AG10803 (cell line): ENCODE measurements at regions not wholly inside any gene's neighbourhood (a gene's known extent, or its start where the extent isn't known, plus 50 kb on each side); places are given as distances from the start of the nearest gene placed in this dataset.
A peak's percentile ranks its signal among the peaks of the same experiment; 100 is the strongest.

Experiments used
- DNase-seq: peaks from one replicate; pipeline ENCODE4 v3.0.0; 2010; ENCODE audit warnings: low read depth
- H3K4me3 ChIP-seq: 2 replicates; pipeline ENCODE4 v1.5.1; 2011; ENCODE audit warnings: mild to moderate bottlenecking, low read length, control low read depth
- TF ChIP-seq, protein P1 (sequence below): conservative IDR thresholded peaks from 2 replicates; pipeline ENCODE4 v1.5.1; 2011; ENCODE audit warnings: mild to moderate bottlenecking, low read length, control low read depth, inconsistent platforms

DNA sequence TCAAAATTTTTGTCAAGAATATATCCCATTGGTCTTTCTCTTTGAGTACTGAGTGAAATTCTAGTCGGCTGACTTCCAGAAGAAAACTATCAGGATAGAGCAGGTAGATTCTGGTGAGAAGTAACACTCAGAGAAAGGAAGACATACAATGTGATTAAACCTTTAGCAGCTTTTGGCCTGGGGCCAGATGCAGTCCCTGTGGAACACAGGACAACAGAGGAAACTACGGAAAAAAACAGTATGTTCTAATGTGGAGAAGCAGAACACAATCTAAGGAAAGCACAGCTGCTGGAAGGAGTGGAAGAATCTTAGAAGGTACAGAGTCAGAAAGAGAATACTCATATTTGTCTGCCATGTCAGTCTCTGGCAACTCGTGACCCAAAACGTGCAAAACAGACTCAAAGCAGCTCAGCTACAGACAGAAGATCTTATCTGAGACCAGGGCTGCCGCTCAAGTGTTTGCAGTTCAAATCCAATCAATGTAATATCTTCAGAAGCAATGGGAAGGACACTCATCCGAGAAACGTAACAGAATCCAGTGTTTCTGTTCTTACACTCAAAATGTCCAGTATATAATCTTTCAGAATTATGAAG is 283.8 kb downstream of the MRPL39 start:
- no peak for DNase-seq
- TF ChIP-seq, protein P1, sequence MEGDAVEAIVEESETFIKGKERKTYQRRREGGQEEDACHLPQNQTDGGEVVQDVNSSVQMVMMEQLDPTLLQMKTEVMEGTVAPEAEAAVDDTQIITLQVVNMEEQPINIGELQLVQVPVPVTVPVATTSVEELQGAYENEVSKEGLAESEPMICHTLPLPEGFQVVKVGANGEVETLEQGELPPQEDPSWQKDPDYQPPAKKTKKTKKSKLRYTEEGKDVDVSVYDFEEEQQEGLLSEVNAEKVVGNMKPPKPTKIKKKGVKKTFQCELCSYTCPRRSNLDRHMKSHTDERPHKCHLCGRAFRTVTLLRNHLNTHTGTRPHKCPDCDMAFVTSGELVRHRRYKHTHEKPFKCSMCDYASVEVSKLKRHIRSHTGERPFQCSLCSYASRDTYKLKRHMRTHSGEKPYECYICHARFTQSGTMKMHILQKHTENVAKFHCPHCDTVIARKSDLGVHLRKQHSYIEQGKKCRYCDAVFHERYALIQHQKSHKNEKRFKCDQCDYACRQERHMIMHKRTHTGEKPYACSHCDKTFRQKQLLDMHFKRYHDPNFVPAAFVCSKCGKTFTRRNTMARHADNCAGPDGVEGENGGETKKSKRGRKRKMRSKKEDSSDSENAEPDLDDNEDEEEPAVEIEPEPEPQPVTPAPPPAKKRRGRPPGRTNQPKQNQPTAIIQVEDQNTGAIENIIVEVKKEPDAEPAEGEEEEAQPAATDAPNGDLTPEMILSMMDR = no peak

GRCh38 chr21:25314247-25314646 is 293.0 kb downstream of the MRPL39 start:
- no peak for DNase-seq

More for the DNA sequence above, 283.8 kb downstream of the MRPL39 start:
- H3K4me3 ChIP-seq = no peak overlapping the region

GRCh38 chr21:25313829-25314228 is 293.5 kb downstream of the MRPL39 start:
- TF ChIP-seq, protein P1 = peak; percentile 66
- H3K4me3 ChIP-seq = no peak overlapping the region
- peak; percentile 50 for DNase-seq

More at GRCh38 chr21:25314247-25314646, 293.0 kb downstream of the MRPL39 start:
- TF ChIP-seq, protein P1 = no peak
- H3K4me3 ChIP-seq = no peak overlapping the region

DNA sequence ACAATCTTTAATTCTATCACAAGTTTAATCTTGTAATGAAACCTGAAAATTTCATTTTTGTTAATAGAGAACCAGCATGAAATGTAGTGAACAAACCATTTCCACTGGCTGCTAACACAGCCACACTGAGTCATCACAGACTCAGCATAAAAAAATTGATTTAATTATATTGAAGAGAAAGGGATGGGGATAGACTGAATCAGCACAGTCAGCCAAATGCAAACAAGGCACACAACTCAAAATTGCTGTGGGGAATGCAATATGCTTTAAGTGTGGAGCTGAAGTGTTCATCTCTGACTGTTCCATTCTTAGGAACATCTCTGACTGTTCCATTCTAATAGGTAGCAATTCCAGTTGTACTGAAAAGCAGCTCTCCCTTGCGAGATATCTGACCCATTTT is 299.8 kb downstream of the MRPL39 start:
- TF ChIP-seq, protein P1 = no peak
- peak; percentile 51 for DNase-seq
- H3K4me3 ChIP-seq = no peak overlapping the region

GRCh38 chr21:25304611-25305010 is 302.7 kb downstream of the MRPL39 start:
- no peak for DNase-seq
- no peak overlapping the region for H3K4me3 ChIP-seq
- TF ChIP-seq, protein P1 = no peak

DNA sequence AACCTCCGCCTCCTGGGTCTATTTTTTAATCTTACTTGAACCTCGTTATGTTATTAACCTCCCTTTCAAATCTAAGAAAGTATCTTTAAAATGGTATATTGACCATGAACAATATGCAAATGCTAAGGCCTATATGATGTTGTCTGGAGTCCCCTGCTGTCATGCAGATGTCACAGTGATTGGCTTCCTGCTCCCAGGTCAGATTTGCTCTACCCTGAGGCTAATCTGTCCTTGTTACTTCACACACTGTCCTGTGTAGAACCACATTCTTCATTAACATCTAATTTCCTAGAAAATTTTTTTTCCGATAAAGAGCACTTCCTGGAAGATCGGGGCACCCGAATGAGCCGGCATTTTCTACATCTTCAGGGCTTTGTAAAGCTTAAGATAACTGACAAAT is 306.6 kb downstream of the MRPL39 start:
- TF ChIP-seq, protein P1 = no peak
- H3K4me3 ChIP-seq = no peak overlapping the region
- no peak for DNase-seq

DNA sequence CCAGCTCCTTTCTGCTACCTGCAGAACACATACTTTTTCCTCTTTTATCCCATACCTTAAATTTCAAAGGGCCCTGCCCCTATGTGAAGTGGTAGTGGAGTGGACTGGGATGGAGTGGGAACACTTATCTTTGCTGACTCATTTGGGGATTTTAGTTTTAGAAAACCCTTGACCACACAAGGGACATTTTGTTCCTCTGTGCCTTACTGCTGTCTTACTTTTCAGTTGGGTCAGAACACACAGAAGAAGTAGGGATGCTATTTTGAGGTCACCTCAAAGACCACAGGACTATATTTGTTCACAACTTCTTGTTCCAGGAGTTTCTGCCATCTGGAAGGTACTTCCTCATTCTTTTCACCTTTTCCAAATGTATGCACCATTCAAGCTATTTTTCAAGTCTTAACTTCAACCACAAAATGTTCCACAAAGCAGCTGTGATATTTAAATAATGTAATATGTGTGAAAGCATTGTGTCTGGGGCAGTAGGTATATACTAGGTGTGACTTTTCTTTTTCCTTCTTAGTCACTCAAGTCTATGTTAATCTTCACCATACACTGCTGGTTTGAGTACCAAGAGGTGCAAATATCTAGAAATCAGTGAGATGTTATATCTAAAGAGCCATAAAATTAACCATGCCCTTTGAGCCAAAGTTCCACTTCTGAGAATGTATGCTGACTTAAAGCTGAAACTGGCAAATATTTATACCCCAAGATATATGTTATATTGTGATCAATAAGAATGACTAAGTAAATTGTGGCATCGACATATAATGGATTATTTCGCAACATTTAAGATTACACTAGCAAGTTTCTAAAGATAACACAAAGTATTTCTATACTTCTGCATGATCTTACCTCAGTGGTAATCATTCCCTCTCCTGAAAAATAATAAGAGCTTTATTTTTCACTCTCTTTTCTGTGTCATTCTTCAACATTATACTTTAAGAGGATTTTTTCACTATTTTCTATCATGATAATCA is 308.5 kb downstream of the MRPL39 start:
- H3K4me3 ChIP-seq = no peak overlapping the region
- TF ChIP-seq, protein P1 = no peak
- DNase-seq = no peak
